CD4-positive, alpha-beta T cell (primary cell): ENCODE measurements at regions not wholly inside any gene's neighbourhood (a gene's known extent, or its start where the extent isn't known, plus 50 kb on each side); places are given as distances from the start of the nearest gene placed in this dataset.
"Not testable (repeated sequence)": the region's sequence is repeated elsewhere in the genome, so short reads cannot be mapped to it uniquely, and the experiment has no call there.

Experiments used
- ATAC-seq: fragments of 200-7000 bp; cut with Tn5 transposase; one replicate; pipeline ENCODE4 v1.10.0; 2022; ENCODE audit warnings: mild to moderate bottlenecking; ENCODE audit not compliant: poor library complexity
- CTCF ChIA-PET: fragments of 350-600 bp; sonication (Branson Sonifier 250); formaldehyde crosslinking; loops from one replicate; lab custom pipeline; 2021; ENCODE audit warnings: antibody characterized with exemption, inconsistent platforms; lab: Charles Lee
- POLR2A ChIA-PET: fragments of 350-600 bp; sonication (Branson Sonifier 250); formaldehyde crosslinking; loops from one replicate; lab custom pipeline; 2021; ENCODE audit warnings: antibody characterized with exemption, inconsistent platforms; lab: Charles Lee
- DNase-seq, 14 experiments: peaks; one replicate each; pipeline ENCODE4 v3.0.0-alpha.2; 2013 to 2020; ENCODE audit warnings: mixed read lengths in 2 of 14
- H3K27ac ChIP-seq, 2 donors: one replicate each; pipeline versions ENCODE4 v1.5.1 to v1.7.0; 2013; ENCODE audit warnings: low read length in 2 of 2, low read depth in 1 of 2, mild to moderate bottlenecking in 1 of 2
- H3K27me3 ChIP-seq, 2 experiments: 1 replicate in 1 of 2; 2 replicates in 1 of 2; pipeline versions ENCODE4 v1.6.1 to v1.7.0; 2013; ENCODE audit warnings: low read length in 2 of 2, control low read depth in 1 of 2, mild to moderate bottlenecking in 1 of 2, moderate library complexity in 1 of 2; ENCODE audit not compliant: insufficient read depth in 2 of 2, control insufficient read depth in 1 of 2
- H3K36me3 ChIP-seq: one replicate; pipeline ENCODE4 v1.6.1; 2013; ENCODE audit warnings: low read length, control low read depth; ENCODE audit not compliant: insufficient read depth
- H3K4me1 ChIP-seq: one replicate; pipeline ENCODE4 v1.6.1; 2013; ENCODE audit warnings: low read length, control low read depth; ENCODE audit not compliant: insufficient read depth
- H3K4me3 ChIP-seq: one replicate; pipeline ENCODE4 v1.5.1; 2013; ENCODE audit warnings: mild to moderate bottlenecking, low read length, moderate library complexity
- H3K9me3 ChIP-seq, 2 experiments: 1 replicate in 1 of 2; 2 replicates in 1 of 2; pipeline versions ENCODE4 v1.6.1 to v1.7.0; 2013; ENCODE audit warnings: low read length in 2 of 2, mild to moderate bottlenecking in 2 of 2, control low read depth in 1 of 2, moderate library complexity in 1 of 2; ENCODE audit not compliant: control insufficient read depth in 1 of 2, insufficient read depth in 1 of 2
- H3K27ac Mint-ChIP-seq: one replicate; pipeline ENCODE4 v1.8.0; 2020; ENCODE audit warnings: mixed read lengths
- H3K27me3 Mint-ChIP-seq: one replicate; pipeline ENCODE4 v1.8.0; 2021; ENCODE audit warnings: mixed read lengths
- H3K36me3 Mint-ChIP-seq: one replicate; pipeline ENCODE4 v1.8.0; 2021; ENCODE audit warnings: low read depth, mixed read lengths
- H3K4me1 Mint-ChIP-seq: one replicate; pipeline ENCODE4 v1.8.0; 2021; ENCODE audit warnings: low read depth, mixed read lengths
- H3K4me3 Mint-ChIP-seq: one replicate; pipeline ENCODE4 v1.8.0; 2020; ENCODE audit warnings: mild to moderate bottlenecking, mixed read lengths
- H3K9me3 Mint-ChIP-seq: one replicate; pipeline ENCODE4 v1.8.0; 2020; ENCODE audit warnings: mixed read lengths
- CTCF ChIP-seq: fragments of 200-600 bp; IDR thresholded peaks from one replicate; pipeline ENCODE4 v1.8.0; 2022; ENCODE audit warnings: antibody characterized with exemption, mild to moderate bottlenecking
- intact Hi-C, 2 experiments: fragments of 100-400 bp; cut with DNase I in 1 of 2; cut with micrococcal nuclease in 1 of 2; formaldehyde crosslinking; loops; one replicate each; pipeline versions ENCODE4 v1.15.1 to v1.9.0; 2023 to 2025; cut with DNase I, micrococcal nuclease

GRCh38 chr4:4107411-4108107 lies 119.2 kb downstream of the OTOP1 start:
- H3K4me1 ChIP-seq, H3K27me3 ChIP-seq, POLR2A ChIA-PET, H3K9me3 ChIP-seq, ATAC-seq, H3K27ac Mint-ChIP-seq, H3K36me3 Mint-ChIP-seq, H3K36me3 ChIP-seq, H3K27ac ChIP-seq, H3K4me1 Mint-ChIP-seq, H3K9me3 Mint-ChIP-seq: not testable (repeated sequence)
- intact Hi-C loops = loop anchor here in 1 of 2 experiments (2.0 kb wide), 1 partner anchor 123 kb away; no protein-coding TSS in a partner anchor
- H3K4me3 Mint-ChIP-seq = peak overlapping the region; percentile 72
- peak; percentile 40 to 85 (median 68) for DNase-seq
- H3K4me3 ChIP-seq = peak overlapping the region; percentile 41
- TF ChIP-seq CTCF = peak; percentile 40
- peaks cover 35% of the 10 kb centered on the region for H3K27me3 Mint-ChIP-seq
- CTCF ChIA-PET = interaction anchor here (0.8 kb wide), 1 partner anchor 10 kb away, joined by 3 read pairs; no protein-coding TSS in a partner anchor

- H3K27ac Mint-ChIP-seq, DNase-seq, H3K27me3 Mint-ChIP-seq, CTCF ChIA-PET, H3K36me3 Mint-ChIP-seq, H3K4me3 Mint-ChIP-seq, H3K4me1 ChIP-seq, H3K36me3 ChIP-seq, H3K27ac ChIP-seq, POLR2A ChIA-PET, H3K4me1 Mint-ChIP-seq, H3K9me3 Mint-ChIP-seq, H3K4me3 ChIP-seq, H3K9me3 ChIP-seq, H3K27me3 ChIP-seq, ATAC-seq: not testable (repeated sequence)
- intact Hi-C loops = loop anchor here in 1 of 2 experiments (5.0 kb wide), 1 partner anchor 37 kb away; no protein-coding TSS in a partner anchor
Observed at GRCh38 chr4:4115381-4115780, 111.3 kb downstream of the OTOP1 start.

- POLR2A ChIA-PET, H3K4me1 Mint-ChIP-seq, H3K36me3 Mint-ChIP-seq, CTCF ChIA-PET, H3K4me3 Mint-ChIP-seq, H3K27me3 Mint-ChIP-seq, H3K27ac Mint-ChIP-seq, H3K4me1 ChIP-seq, H3K27me3 ChIP-seq, ATAC-seq, H3K4me3 ChIP-seq, H3K36me3 ChIP-seq, H3K9me3 ChIP-seq, H3K27ac ChIP-seq, H3K9me3 Mint-ChIP-seq: not testable (repeated sequence)
- DNase-seq = peak in 3 of 14 experiments; percentile 16 to 36 (median 21)
- intact Hi-C loops = loop anchor here in 1 of 2 experiments (5.0 kb wide), 1 partner anchor 35 kb away; no protein-coding TSS in a partner anchor
Observed at GRCh38 chr4:4116901-4117300, 109.8 kb downstream of the OTOP1 start.

- not testable (repeated sequence) for DNase-seq
Observed at GRCh38 chr4:4134368-4134767, 92.4 kb downstream of the OTOP1 start.

GRCh38 chr4:4136621-4137020 lies 90.1 kb downstream of the OTOP1 start:
- H3K4me1 ChIP-seq, ATAC-seq, H3K36me3 ChIP-seq, H3K36me3 Mint-ChIP-seq, intact Hi-C loops, H3K4me3 ChIP-seq, H3K27ac Mint-ChIP-seq, H3K4me1 Mint-ChIP-seq, H3K27ac ChIP-seq, POLR2A ChIA-PET, H3K9me3 Mint-ChIP-seq, H3K4me3 Mint-ChIP-seq, DNase-seq, CTCF ChIA-PET, H3K27me3 ChIP-seq, H3K27me3 Mint-ChIP-seq, H3K9me3 ChIP-seq: not testable (repeated sequence)

More at GRCh38 chr4:4134368-4134767, 92.4 kb downstream of the OTOP1 start:
- H3K27ac Mint-ChIP-seq, H3K9me3 Mint-ChIP-seq, POLR2A ChIA-PET, intact Hi-C loops, H3K4me1 Mint-ChIP-seq, H3K4me1 ChIP-seq, H3K4me3 Mint-ChIP-seq, ATAC-seq, H3K36me3 ChIP-seq, H3K36me3 Mint-ChIP-seq, H3K27ac ChIP-seq, H3K9me3 ChIP-seq, H3K4me3 ChIP-seq, H3K27me3 ChIP-seq, H3K27me3 Mint-ChIP-seq, CTCF ChIA-PET: not testable (repeated sequence)
